GM23338 (cell line): ENCODE measurements at regions not wholly inside any gene's neighbourhood (a gene's known extent, or its start where the extent isn't known, plus 50 kb on each side); places are given as distances from the start of the nearest gene placed in this dataset.

ENCODE experiments used
- ATAC-seq: fragments of 200-7000 bp; cut with Tn5 transposase; 3 replicates; pipeline ENCODE4 v1.9.1; 2020
- DNase-seq: peaks from one replicate; pipeline ENCODE4 v3.0.0-alpha.2; 2015; ENCODE audit warnings: low spot score
- H2AFZ ChIP-seq: fragments of 200-600 bp; sonication (generic); 2 replicates; pipeline ENCODE4 v1.8.0; 2016; ENCODE audit warnings: antibody characterized with exemption, mild to moderate bottlenecking, moderate library complexity
- H3F3A ChIP-seq: fragments of 200-600 bp; sonication (generic); replicated peaks from 2 replicates; pipeline ENCODE4 v1.8.0; 2017; ENCODE audit warnings: antibody characterized with exemption, mixed run types, low read depth
- H3K27ac ChIP-seq: fragments of 200-600 bp; sonication (generic); 2 replicates; pipeline ENCODE4 v1.6.1; 2016; ENCODE audit warnings: low read depth
- H3K27me3 ChIP-seq: fragments of 200-600 bp; sonication (generic); 2 replicates; pipeline ENCODE4 v1.8.0; 2016; ENCODE audit warnings: mild to moderate bottlenecking, mixed run types, moderate library complexity; ENCODE audit not compliant: insufficient read depth
- H3K36me3 ChIP-seq: fragments of 200-600 bp; sonication (generic); 2 replicates; pipeline ENCODE4 v1.8.0; 2016; ENCODE audit warnings: mild to moderate bottlenecking; ENCODE audit not compliant: insufficient read depth
- H3K4me1 ChIP-seq: fragments of 200-600 bp; sonication (generic); 2 replicates; pipeline ENCODE4 v1.8.0; 2016; ENCODE audit warnings: mild to moderate bottlenecking, moderate library complexity; ENCODE audit not compliant: insufficient read depth
- H3K4me2 ChIP-seq: fragments of 200-600 bp; sonication (generic); 2 replicates; pipeline ENCODE4 v1.7.1; 2017; ENCODE audit warnings: mixed run types
- H3K4me3 ChIP-seq: fragments of 200-600 bp; sonication (generic); 2 replicates; pipeline ENCODE4 v1.6.1; 2016; ENCODE audit warnings: mixed run types
- H3K79me2 ChIP-seq: fragments of 200-600 bp; sonication (generic); replicated peaks from 2 replicates; pipeline ENCODE4 v1.8.0; 2017; ENCODE audit warnings: mild to moderate bottlenecking; ENCODE audit not compliant: insufficient read depth
- H3K9me2 ChIP-seq: fragments of 200-600 bp; sonication (generic); 2 replicates; pipeline ENCODE4 v1.8.0; 2017; ENCODE audit not compliant: insufficient read depth
- H4K20me1 ChIP-seq: fragments of 200-600 bp; sonication (generic); replicated peaks from 2 replicates; pipeline ENCODE4 v1.8.0; 2017; ENCODE audit warnings: mild to moderate bottlenecking; ENCODE audit not compliant: insufficient read depth
- H3K27ac Mint-ChIP-seq: 2 replicates; pipeline ENCODE4 v1.8.0; 2020; ENCODE audit warnings: inconsistent platforms, mild to moderate bottlenecking, moderate library complexity, mixed read lengths
- H3K27me3 Mint-ChIP-seq: 3 replicates; pipeline ENCODE4 v1.8.0; 2022; ENCODE audit warnings: low read depth, mild to moderate bottlenecking, moderate library complexity, mixed read lengths, inconsistent platforms; ENCODE audit not compliant: insufficient read depth, poor library complexity
- H3K36me3 Mint-ChIP-seq: 3 replicates; pipeline ENCODE4 v1.8.0; 2021; ENCODE audit warnings: low read depth, mild to moderate bottlenecking, inconsistent platforms, moderate library complexity, mixed read lengths
- H3K4me1 Mint-ChIP-seq: 3 replicates; pipeline ENCODE4 v1.8.0; 2020; ENCODE audit warnings: mild to moderate bottlenecking, inconsistent platforms, mixed read lengths
- H3K4me3 Mint-ChIP-seq: 3 replicates; pipeline ENCODE4 v1.8.0; 2021; ENCODE audit warnings: moderate library complexity, mild to moderate bottlenecking, inconsistent platforms, mixed read lengths
- H3K9me3 Mint-ChIP-seq: 3 replicates; pipeline ENCODE4 v1.8.0; 2020; ENCODE audit warnings: moderate library complexity, mild to moderate bottlenecking, inconsistent platforms, mixed read lengths
- CREB1 ChIP-seq: fragments of 250-450 bp; sonication (Bioruptor Pico); IDR thresholded peaks from 2 replicates; pipeline ENCODE4 v1.5.0; 2020; ENCODE audit warnings: low read depth, mild to moderate bottlenecking, moderate library complexity
- EZH2 ChIP-seq: fragments of 200-600 bp; sonication (generic); IDR thresholded peaks from one replicate; pipeline ENCODE4 v1.8.0; 2017; ENCODE audit warnings: antibody characterized with exemption, mild to moderate bottlenecking, low read depth; ENCODE audit not compliant: unreplicated experiment
- EZH2phosphoT487 ChIP-seq: fragments of 200-600 bp; sonication (generic); IDR thresholded peaks from one replicate; pipeline ENCODE4 v1.8.1; 2018; ENCODE audit warnings: antibody characterized with exemption; ENCODE audit not compliant: unreplicated experiment
- NANOG ChIP-seq: IDR thresholded peaks from 2 replicates; pipeline ENCODE4 v1.6.1; 2016; ENCODE audit warnings: antibody characterized with exemption, borderline replicate concordance
- POLR2AphosphoS5 ChIP-seq: IDR thresholded peaks from 2 replicates; pipeline ENCODE4 v1.6.1; 2016; ENCODE audit warnings: antibody characterized with exemption, low read depth
- STAT1 ChIP-seq: IDR thresholded peaks from one replicate; pipeline ENCODE4 v1.6.1; 2016; ENCODE audit warnings: antibody characterized with exemption; ENCODE audit not compliant: unreplicated experiment
- ZNF114 ChIP-seq: fragments of 250-450 bp; sonication (Bioruptor Pico); IDR thresholded peaks from 2 replicates; pipeline ENCODE4 v1.5.0; 2020; ENCODE audit warnings: mild to moderate bottlenecking, moderate library complexity
- ZNF331 ChIP-seq: fragments of 250-450 bp; sonication (Bioruptor Pico); IDR thresholded peaks from 2 replicates; pipeline ENCODE4 v1.5.0; 2020; ENCODE audit warnings: low read depth, mild to moderate bottlenecking, moderate library complexity
- TF ChIP-seq, protein P1 (sequence below): IDR thresholded peaks from one replicate; pipeline ENCODE4 v1.6.1; 2018; ENCODE audit warnings: antibody characterized with exemption; ENCODE audit not compliant: unreplicated experiment
- TF ChIP-seq, protein P2 (sequence below): fragments of 250-450 bp; sonication (Bioruptor Pico); IDR thresholded peaks from 2 replicates; pipeline ENCODE4 v1.5.0; 2020; ENCODE audit warnings: mild to moderate bottlenecking, moderate library complexity

GRCh38 chr17:30594223-30594952 lies 117.2 kb downstream of the GOSR1 start:
- Mint-ChIP-seq H3K4me3 (no peak overlapping the region), H3K36me3 (peaks cover 8% of the 10 kb centered on the region; the same call in 2 of the 3 replicates), H3K9me3 (peaks cover 20% of the 10 kb centered on the region), H3K27ac (no peak overlapping the region), H3K4me1 (peaks cover 26% of the 10 kb centered on the region), H3K27me3 (no peaks in the 10 kb centered on the region)
- DNase-seq (peak; percentile 42), ATAC-seq (peak; percentile 73)
- peaks cover 4% of the 10 kb centered on the region for H3K4me1 ChIP-seq
- H3K36me3 ChIP-seq, result no peaks in the 10 kb centered on the region; the same call in 1 of the 2 replicates
- no peaks in the 10 kb centered on the region for H3K9me2 ChIP-seq
- no peak overlapping the region for H3K4me3 ChIP-seq
- no peak overlapping the region for H3K4me2 ChIP-seq
- no peak overlapping the region; the same call in 1 of the 2 replicates for H2AFZ ChIP-seq
- TF ChIP-seq EZH2phosphoT487, result no peak
- no peak for TF ChIP-seq ZNF331 (CRISPR knock-in tag)
- TF ChIP-seq STAT1, result no peak
- H3K79me2 ChIP-seq, result no peaks in the 10 kb centered on the region
- H3F3A ChIP-seq, result peaks cover 8% of the 10 kb centered on the region; the same call in 1 of the 2 replicates
- no peaks in the 10 kb centered on the region for H4K20me1 ChIP-seq
- H3K27ac ChIP-seq, result no peak overlapping the region
- H3K27me3 ChIP-seq, result no peaks in the 10 kb centered on the region

DNA sequence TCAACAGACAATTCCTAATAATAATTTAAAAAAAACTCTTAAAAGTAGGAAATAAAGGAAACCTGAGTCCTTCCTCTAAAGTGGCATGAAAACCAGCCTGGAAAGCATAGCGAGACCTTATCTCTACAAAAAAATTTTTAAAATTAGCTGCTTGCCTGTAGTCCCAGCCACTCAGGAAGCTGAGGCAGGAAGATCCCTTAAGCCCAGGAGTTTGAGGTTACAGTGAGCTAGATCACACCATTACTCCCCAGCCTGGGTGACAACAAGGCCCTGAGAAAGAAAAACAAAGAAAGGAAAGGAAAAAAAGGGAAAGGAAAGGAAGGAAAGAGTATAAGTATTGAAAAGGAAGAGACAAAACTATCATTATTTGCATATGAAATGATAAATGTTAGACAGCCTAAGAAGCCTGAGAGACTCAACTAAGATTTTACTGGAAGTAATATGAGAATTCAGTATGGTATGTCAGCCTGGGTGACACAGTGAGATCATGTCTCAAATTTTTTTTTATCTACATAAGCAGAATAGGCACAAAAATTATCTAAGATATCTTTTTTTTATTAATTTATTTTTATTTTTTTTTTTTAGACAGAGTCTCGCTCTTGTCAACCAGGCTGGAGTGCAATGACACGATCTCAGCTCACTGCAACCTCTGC lies 113.0 kb downstream of the GOSR1 start:
- no peaks in the 10 kb centered on the region for H3K9me2 ChIP-seq
- Mint-ChIP-seq H3K27ac (peak overlapping the region; percentile 16; the same call in 1 of the 2 replicates), H3K27me3 (no peaks in the 10 kb centered on the region), H3K9me3 (peaks cover 6% of the 10 kb centered on the region), H3K4me3 (no peak overlapping the region), H3K4me1 (peaks cover 14% of the 10 kb centered on the region), H3K36me3 (peaks cover 2% of the 10 kb centered on the region; the same call in 1 of the 3 replicates)
- ATAC-seq (no peak), DNase-seq (no peak)
- H4K20me1 ChIP-seq, result no peaks in the 10 kb centered on the region
- no peak overlapping the region for H3K4me3 ChIP-seq
- H3F3A ChIP-seq, result no peaks in the 10 kb centered on the region
- H3K27me3 ChIP-seq, result no peaks in the 10 kb centered on the region
- no peaks in the 10 kb centered on the region for H3K79me2 ChIP-seq
- no peak overlapping the region for H3K27ac ChIP-seq
- H3K4me2 ChIP-seq, result no peak overlapping the region
- H3K36me3 ChIP-seq, result no peaks in the 10 kb centered on the region
- peak overlapping the region; percentile 39 for H2AFZ ChIP-seq
- H3K4me1 ChIP-seq, result no peaks in the 10 kb centered on the region
- no peak for TF ChIP-seq POLR2AphosphoS5
- TF ChIP-seq EZH2phosphoT487, result no peak
- TF ChIP-seq ZNF114, result no peak
- no peak for TF ChIP-seq EZH2
- TF ChIP-seq NANOG, result no peak
- TF ChIP-seq, protein P1, sequence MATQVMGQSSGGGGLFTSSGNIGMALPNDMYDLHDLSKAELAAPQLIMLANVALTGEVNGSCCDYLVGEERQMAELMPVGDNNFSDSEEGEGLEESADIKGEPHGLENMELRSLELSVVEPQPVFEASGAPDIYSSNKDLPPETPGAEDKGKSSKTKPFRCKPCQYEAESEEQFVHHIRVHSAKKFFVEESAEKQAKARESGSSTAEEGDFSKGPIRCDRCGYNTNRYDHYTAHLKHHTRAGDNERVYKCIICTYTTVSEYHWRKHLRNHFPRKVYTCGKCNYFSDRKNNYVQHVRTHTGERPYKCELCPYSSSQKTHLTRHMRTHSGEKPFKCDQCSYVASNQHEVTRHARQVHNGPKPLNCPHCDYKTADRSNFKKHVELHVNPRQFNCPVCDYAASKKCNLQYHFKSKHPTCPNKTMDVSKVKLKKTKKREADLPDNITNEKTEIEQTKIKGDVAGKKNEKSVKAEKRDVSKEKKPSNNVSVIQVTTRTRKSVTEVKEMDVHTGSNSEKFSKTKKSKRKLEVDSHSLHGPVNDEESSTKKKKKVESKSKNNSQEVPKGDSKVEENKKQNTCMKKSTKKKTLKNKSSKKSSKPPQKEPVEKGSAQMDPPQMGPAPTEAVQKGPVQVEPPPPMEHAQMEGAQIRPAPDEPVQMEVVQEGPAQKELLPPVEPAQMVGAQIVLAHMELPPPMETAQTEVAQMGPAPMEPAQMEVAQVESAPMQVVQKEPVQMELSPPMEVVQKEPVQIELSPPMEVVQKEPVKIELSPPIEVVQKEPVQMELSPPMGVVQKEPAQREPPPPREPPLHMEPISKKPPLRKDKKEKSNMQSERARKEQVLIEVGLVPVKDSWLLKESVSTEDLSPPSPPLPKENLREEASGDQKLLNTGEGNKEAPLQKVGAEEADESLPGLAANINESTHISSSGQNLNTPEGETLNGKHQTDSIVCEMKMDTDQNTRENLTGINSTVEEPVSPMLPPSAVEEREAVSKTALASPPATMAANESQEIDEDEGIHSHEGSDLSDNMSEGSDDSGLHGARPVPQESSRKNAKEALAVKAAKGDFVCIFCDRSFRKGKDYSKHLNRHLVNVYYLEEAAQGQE, result no peak
- TF ChIP-seq, protein P2, sequence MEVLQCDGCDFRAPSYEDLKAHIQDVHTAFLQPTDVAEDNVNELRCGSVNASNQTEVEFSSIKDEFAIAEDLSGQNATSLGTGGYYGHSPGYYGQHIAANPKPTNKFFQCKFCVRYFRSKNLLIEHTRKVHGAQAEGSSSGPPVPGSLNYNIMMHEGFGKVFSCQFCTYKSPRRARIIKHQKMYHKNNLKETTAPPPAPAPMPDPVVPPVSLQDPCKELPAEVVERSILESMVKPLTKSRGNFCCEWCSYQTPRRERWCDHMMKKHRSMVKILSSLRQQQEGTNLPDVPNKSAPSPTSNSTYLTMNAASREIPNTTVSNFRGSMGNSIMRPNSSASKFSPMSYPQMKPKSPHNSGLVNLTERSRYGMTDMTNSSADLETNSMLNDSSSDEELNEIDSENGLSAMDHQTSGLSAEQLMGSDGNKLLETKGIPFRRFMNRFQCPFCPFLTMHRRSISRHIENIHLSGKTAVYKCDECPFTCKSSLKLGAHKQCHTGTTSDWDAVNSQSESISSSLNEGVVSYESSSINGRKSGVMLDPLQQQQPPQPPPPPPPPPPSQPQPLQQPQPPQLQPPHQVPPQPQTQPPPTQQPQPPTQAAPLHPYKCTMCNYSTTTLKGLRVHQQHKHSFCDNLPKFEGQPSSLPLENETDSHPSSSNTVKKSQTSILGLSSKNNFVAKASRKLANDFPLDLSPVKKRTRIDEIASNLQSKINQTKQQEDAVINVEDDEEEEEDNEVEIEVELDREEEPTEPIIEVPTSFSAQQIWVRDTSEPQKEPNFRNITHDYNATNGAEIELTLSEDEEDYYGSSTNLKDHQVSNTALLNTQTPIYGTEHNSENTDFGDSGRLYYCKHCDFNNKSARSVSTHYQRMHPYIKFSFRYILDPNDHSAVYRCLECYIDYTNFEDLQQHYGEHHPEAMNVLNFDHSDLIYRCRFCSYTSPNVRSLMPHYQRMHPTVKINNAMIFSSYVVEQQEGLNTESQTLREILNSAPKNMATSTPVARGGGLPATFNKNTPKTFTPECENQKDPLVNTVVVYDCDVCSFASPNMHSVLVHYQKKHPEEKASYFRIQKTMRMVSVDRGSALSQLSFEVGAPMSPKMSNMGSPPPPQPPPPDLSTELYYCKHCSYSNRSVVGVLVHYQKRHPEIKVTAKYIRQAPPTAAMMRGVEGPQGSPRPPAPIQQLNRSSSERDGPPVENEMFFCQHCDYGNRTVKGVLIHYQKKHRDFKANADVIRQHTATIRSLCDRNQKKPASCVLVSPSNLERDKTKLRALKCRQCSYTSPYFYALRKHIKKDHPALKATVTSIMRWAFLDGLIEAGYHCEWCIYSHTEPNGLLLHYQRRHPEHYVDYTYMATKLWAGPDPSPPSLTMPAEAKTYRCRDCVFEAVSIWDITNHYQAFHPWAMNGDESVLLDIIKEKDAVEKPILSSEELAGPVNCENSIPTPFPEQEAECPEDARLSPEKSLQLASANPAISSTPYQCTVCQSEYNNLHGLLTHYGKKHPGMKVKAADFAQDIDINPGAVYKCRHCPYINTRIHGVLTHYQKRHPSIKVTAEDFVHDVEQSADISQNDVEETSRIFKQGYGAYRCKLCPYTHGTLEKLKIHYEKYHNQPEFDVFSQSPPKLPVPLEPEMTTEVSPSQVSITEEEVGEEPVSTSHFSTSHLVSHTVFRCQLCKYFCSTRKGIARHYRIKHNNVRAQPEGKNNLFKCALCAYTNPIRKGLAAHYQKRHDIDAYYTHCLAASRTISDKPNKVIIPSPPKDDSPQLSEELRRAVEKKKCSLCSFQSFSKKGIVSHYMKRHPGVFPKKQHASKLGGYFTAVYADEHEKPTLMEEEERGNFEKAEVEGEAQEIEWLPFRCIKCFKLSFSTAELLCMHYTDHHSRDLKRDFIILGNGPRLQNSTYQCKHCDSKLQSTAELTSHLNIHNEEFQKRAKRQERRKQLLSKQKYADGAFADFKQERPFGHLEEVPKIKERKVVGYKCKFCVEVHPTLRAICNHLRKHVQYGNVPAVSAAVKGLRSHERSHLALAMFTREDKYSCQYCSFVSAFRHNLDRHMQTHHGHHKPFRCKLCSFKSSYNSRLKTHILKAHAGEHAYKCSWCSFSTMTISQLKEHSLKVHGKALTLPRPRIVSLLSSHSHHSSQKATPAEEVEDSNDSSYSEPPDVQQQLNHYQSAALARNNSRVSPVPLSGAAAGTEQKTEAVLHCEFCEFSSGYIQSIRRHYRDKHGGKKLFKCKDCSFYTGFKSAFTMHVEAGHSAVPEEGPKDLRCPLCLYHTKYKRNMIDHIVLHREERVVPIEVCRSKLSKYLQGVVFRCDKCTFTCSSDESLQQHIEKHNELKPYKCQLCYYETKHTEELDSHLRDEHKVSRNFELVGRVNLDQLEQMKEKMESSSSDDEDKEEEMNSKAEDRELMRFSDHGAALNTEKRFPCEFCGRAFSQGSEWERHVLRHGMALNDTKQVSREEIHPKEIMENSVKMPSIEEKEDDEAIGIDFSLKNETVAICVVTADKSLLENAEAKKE (CRISPR knock-in tag), result no peak
- no peak for TF ChIP-seq ZNF331 (CRISPR knock-in tag)
- no peak for TF ChIP-seq CREB1
